ENCODE measurements at regions not wholly inside any gene's neighbourhood (a gene's known extent, or its start where the extent isn't known, plus 50 kb on each side); places are given as distances from the start of the nearest gene placed in this dataset.
"Not testable (repeated sequence)": the region's sequence is repeated elsewhere in the genome, so short reads cannot be mapped to it uniquely, and the experiment has no call there.

DNA sequence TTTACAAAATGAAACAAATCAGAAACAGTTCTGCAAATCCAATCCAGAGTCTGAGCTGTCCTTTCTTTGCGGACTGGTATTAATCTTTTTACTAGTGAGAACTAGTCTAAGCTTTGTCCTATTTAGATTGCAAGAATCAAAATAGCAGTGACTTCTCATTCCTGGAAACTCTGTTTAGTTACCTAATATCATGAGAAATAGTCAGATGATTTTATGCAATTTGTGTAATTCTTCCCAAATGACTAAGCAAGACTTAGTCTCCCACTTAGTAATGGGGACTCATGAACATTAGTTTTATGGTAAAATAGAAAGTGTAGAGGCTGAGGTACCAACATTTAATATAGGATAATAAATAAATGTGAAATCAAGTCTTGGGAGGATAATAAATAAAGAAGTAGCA, 341.3 kb downstream of the DNAJB9 start:
- no peak overlapping the region for H3K4me2 ChIP-seq (ENCODE audit: insufficient read depth, low read length)
- H3K27me3 ChIP-seq (ENCODE audit: insufficient read depth, low read length): no peaks in the 10 kb centered on the region
- no peaks in the 10 kb centered on the region for H4K20me1 ChIP-seq (ENCODE audit: insufficient read depth, low read length)
- H3K9me3 ChIP-seq (ENCODE audit: low read depth, low read length): no peaks in the 10 kb centered on the region
- no peak overlapping the region for H3K4me3 ChIP-seq (ENCODE audit: insufficient read depth, low read length)
- H3K27ac ChIP-seq (ENCODE audit: low read depth, low read length): no peak overlapping the region
- TF ChIP-seq, protein P1, sequence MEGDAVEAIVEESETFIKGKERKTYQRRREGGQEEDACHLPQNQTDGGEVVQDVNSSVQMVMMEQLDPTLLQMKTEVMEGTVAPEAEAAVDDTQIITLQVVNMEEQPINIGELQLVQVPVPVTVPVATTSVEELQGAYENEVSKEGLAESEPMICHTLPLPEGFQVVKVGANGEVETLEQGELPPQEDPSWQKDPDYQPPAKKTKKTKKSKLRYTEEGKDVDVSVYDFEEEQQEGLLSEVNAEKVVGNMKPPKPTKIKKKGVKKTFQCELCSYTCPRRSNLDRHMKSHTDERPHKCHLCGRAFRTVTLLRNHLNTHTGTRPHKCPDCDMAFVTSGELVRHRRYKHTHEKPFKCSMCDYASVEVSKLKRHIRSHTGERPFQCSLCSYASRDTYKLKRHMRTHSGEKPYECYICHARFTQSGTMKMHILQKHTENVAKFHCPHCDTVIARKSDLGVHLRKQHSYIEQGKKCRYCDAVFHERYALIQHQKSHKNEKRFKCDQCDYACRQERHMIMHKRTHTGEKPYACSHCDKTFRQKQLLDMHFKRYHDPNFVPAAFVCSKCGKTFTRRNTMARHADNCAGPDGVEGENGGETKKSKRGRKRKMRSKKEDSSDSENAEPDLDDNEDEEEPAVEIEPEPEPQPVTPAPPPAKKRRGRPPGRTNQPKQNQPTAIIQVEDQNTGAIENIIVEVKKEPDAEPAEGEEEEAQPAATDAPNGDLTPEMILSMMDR (IDR thresholded peaks at IDR 0.05; ENCODE audit: extremely low read depth, low read depth, low read length): no peak
- H3K79me2 ChIP-seq (ENCODE audit: insufficient read depth, low read length): no peaks in the 10 kb centered on the region
- DNase-seq (ENCODE audit: insufficient read length, low spot score, missing footprints): no peak
- H2AFZ ChIP-seq (ENCODE audit: low read length): no peak overlapping the region
- no peaks in the 10 kb centered on the region for H3K36me3 ChIP-seq (ENCODE audit: insufficient read depth, low read length)
- no peaks in the 10 kb centered on the region for H3K4me1 ChIP-seq (ENCODE audit: insufficient read depth, low read length)

DNA sequence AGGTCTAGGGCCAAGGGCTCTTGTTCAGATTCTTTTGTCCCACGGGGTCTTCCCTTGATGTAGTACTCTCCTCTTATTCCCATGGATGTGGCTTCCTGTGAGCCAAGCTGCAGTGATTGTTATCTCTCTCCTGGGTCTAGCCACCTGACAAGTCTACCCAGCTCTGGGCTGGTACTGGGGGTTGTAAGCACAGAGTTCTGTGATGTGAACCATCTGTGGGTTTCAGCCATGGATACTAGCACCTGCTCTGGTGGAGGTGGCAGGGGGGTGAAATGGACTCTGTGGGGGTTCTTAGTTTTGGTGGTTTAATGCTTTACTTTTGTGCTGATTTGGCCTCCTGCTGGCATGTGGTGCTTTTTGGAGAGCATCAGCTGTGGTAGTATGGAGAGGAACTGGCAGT, 350.8 kb downstream of the DNAJB9 start:
- Histone ChIP-seq H3K4me1 (ENCODE audit: insufficient read depth, low read length) (no peaks in the 10 kb centered on the region), H4K20me1 (ENCODE audit: insufficient read depth, low read length) (no peaks in the 10 kb centered on the region), H3K4me3 (ENCODE audit: insufficient read depth, low read length) (no peak overlapping the region), H3K36me3 (ENCODE audit: insufficient read depth, low read length) (no peaks in the 10 kb centered on the region), H3K4me2 (ENCODE audit: insufficient read depth, low read length) (no peak overlapping the region), H3K79me2 (ENCODE audit: insufficient read depth, low read length) (no peaks in the 10 kb centered on the region), H3K27me3 (ENCODE audit: insufficient read depth, low read length) (no peaks in the 10 kb centered on the region), H2AFZ (ENCODE audit: low read length) (no peak overlapping the region), H3K27ac (ENCODE audit: low read depth, low read length) (no peak overlapping the region), H3K9me3 (ENCODE audit: low read depth, low read length) (no peaks in the 10 kb centered on the region)
- DNase-seq (ENCODE audit: insufficient read length, low spot score, missing footprints): no peak
- TF ChIP-seq, protein P1 (IDR thresholded peaks at IDR 0.05; ENCODE audit: extremely low read depth, low read depth, low read length): no peak

DNA sequence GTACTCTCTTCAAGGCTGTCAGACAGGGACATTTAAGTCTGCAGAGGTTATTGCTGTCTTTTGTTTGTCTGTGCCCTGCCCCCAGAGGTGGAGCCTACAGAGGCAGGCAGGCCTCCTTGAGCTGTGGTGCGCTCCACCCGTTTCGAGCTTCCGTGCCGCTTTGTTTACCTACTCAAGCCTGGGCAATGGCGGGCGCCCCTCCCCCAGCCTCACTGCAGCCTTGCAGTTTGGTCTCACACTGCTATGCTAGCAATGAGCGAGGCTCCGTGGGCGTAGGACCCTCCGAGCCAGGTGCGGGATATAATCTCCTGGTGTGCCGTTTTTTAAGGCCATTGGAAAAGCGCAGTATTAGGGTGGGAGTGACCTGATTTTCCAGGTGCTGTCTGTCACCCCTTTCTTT, 373.4 kb downstream of the DNAJB9 start:
- H3K36me3 ChIP-seq (ENCODE audit: insufficient read depth, low read length); H3K9me3 ChIP-seq (ENCODE audit: low read depth, low read length); H2AFZ ChIP-seq (ENCODE audit: low read length); H3K27ac ChIP-seq (ENCODE audit: low read depth, low read length); DNase-seq (ENCODE audit: insufficient read length, low spot score, missing footprints); H3K27me3 ChIP-seq (ENCODE audit: insufficient read depth, low read length); H3K4me1 ChIP-seq (ENCODE audit: insufficient read depth, low read length); H3K4me3 ChIP-seq (ENCODE audit: insufficient read depth, low read length); H3K4me2 ChIP-seq (ENCODE audit: insufficient read depth, low read length); H4K20me1 ChIP-seq (ENCODE audit: insufficient read depth, low read length); H3K79me2 ChIP-seq (ENCODE audit: insufficient read depth, low read length): not testable (repeated sequence)

DNA sequence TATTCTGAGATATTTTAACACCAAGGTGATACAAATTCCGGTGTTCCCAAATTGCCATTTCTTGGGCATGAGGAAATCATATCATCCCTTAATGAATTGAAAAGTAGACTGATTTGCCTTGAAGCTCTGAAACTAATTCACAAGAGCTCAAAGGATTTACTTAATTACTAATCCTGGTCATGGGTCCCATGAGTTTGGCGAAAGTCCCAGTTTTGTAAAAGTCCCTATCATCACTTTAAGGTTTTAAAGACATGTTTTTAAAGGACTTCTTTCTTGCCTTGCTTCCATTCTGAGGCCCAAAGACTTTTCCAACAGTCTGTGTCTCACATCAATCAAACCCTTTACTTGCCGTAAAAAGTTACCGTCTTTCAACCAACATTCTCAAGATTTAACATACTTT, 377.9 kb downstream of the DNAJB9 start:
- Histone ChIP-seq H4K20me1 (ENCODE audit: insufficient read depth, low read length) (no peaks in the 10 kb centered on the region), H3K4me2 (ENCODE audit: insufficient read depth, low read length) (no peak overlapping the region), H3K9me3 (ENCODE audit: low read depth, low read length) (no peaks in the 10 kb centered on the region), H3K27ac (ENCODE audit: low read depth, low read length) (no peak overlapping the region), H3K79me2 (ENCODE audit: insufficient read depth, low read length) (no peaks in the 10 kb centered on the region), H3K36me3 (ENCODE audit: insufficient read depth, low read length) (no peaks in the 10 kb centered on the region), H3K4me1 (ENCODE audit: insufficient read depth, low read length) (no peaks in the 10 kb centered on the region), H2AFZ (ENCODE audit: low read length) (no peak overlapping the region), H3K4me3 (ENCODE audit: insufficient read depth, low read length) (no peak overlapping the region), H3K27me3 (ENCODE audit: insufficient read depth, low read length) (no peaks in the 10 kb centered on the region)
- TF ChIP-seq, protein P1 (IDR thresholded peaks at IDR 0.05; ENCODE audit: extremely low read depth, low read depth, low read length): no peak
- DNase-seq (ENCODE audit: insufficient read length, low spot score, missing footprints): no peak

DNA sequence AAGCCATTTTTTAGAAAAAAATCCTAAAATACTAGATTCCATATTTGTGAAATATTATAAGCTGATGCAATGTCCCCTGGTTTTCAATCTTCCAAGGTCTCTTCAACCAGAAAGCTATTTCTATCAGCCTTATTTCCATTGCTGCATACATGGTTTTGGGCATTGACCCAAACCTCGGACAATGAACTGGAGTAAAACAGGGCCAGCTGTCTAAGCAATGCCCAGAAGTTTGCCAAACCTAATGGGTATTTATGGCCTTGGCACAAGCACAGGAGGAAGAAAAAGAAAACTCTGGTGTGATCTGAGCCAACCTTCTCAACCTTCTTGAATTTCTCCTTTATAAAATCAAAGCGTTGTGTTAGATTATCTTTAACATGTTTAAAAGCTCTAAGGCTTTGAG, 402.3 kb downstream of the DNAJB9 start:
- no peak overlapping the region for H3K4me2 ChIP-seq (ENCODE audit: insufficient read depth, low read length)
- no peak for DNase-seq (ENCODE audit: insufficient read length, low spot score, missing footprints)
- no peak overlapping the region for H3K4me3 ChIP-seq (ENCODE audit: insufficient read depth, low read length)
- no peaks in the 10 kb centered on the region for H3K9me3 ChIP-seq (ENCODE audit: low read depth, low read length)
- TF ChIP-seq, protein P1 (IDR thresholded peaks at IDR 0.05; ENCODE audit: extremely low read depth, low read depth, low read length): no peak
- H3K27me3 ChIP-seq (ENCODE audit: insufficient read depth, low read length): no peaks in the 10 kb centered on the region
- no peaks in the 10 kb centered on the region for H3K79me2 ChIP-seq (ENCODE audit: insufficient read depth, low read length)
- no peaks in the 10 kb centered on the region for H3K4me1 ChIP-seq (ENCODE audit: insufficient read depth, low read length)
- H3K36me3 ChIP-seq (ENCODE audit: insufficient read depth, low read length): no peaks in the 10 kb centered on the region
- no peak overlapping the region for H2AFZ ChIP-seq (ENCODE audit: low read length)
- no peak overlapping the region for H3K27ac ChIP-seq (ENCODE audit: low read depth, low read length)
- H4K20me1 ChIP-seq (ENCODE audit: insufficient read depth, low read length): no peaks in the 10 kb centered on the region
